ENCODE measurements at regions not wholly inside any gene's neighbourhood (a gene's known extent, or its start where the extent isn't known, plus 50 kb on each side); places are given as distances from the start of the nearest gene placed in this dataset.

GRCh38 chr2:66240286-66240685 is 194.6 kb upstream of the MEIS1 start:
- TF ChIP-seq POLR2A (IDR thresholded peaks at IDR 0.05): no peak
- TF ChIP-seq CTCF (IDR thresholded peaks at IDR 0.05 in 4 of 5, conservative IDR thresholded peaks at IDR 0.05 in 1 of 5): no peak
- in situ Hi-C loops (cut with MboI; ENCODE audit: low sequenced_read_pairs in 4 of 4) (no loop called here), intact Hi-C loops (cut with DNase I; ENCODE audit: low total_unique reads) (no loop called here)
- Histone ChIP-seq H3K9me3 (no peaks in the 10 kb centered on the region), H3K36me3 (no peaks in the 10 kb centered on the region), H3K27me3 (no peaks in the 10 kb centered on the region), H3K27ac (peak overlapping the region in 1 of 4 donors; percentile 14), H3K4me3 (no peak overlapping the region), H3K4me1 (no peaks in the 10 kb centered on the region)
- ATAC-seq: peak; percentile 40 to 62
- DNase-seq: peak in 1 of 2 donors; percentile 32

- no peaks in the 10 kb centered on the region for H3K36me3 ChIP-seq
- H3K4me3 ChIP-seq: no peak overlapping the region
- no peak for TF ChIP-seq POLR2A (IDR thresholded peaks at IDR 0.05)
- TF ChIP-seq CTCF (IDR thresholded peaks at IDR 0.05 in 4 of 5, conservative IDR thresholded peaks at IDR 0.05 in 1 of 5): no peak
- no peaks in the 10 kb centered on the region for H3K9me3 ChIP-seq
- DNase-seq (peak; percentile 20 to 34), ATAC-seq (peak; percentile 41 to 68)
- intact Hi-C loops (cut with DNase I; ENCODE audit: low total_unique reads): no loop called here
- H3K27me3 ChIP-seq: no peaks in the 10 kb centered on the region
- no peaks in the 10 kb centered on the region for H3K4me1 ChIP-seq
- in situ Hi-C loops (cut with MboI; ENCODE audit: low sequenced_read_pairs in 4 of 4): no loop called here
- H3K27ac ChIP-seq: peak overlapping the region in 1 of 4 donors; percentile 14
These were observed 195.3 kb upstream of the MEIS1 start for GRCh38 chr2:66239655-66240054.

- H3K27me3 ChIP-seq: no peaks in the 10 kb centered on the region
- no peaks in the 10 kb centered on the region for H3K4me1 ChIP-seq
- H3K4me3 ChIP-seq: no peak overlapping the region
- no peak for TF ChIP-seq POLR2A (IDR thresholded peaks at IDR 0.05)
- intact Hi-C loops (cut with DNase I; ENCODE audit: low total_unique reads) (no loop called here), in situ Hi-C loops (cut with MboI; ENCODE audit: low sequenced_read_pairs in 4 of 4) (no loop called here)
- no peak for ATAC-seq
- H3K27ac ChIP-seq: no peak overlapping the region
- H3K36me3 ChIP-seq: no peaks in the 10 kb centered on the region
- no peak for DNase-seq
- H3K9me3 ChIP-seq: no peaks in the 10 kb centered on the region
These were observed 197.0 kb upstream of the MEIS1 start for GRCh38 chr2:66237803-66238379.

- intact Hi-C loops (cut with DNase I; ENCODE audit: low total_unique reads): no loop called here
- no peaks in the 10 kb centered on the region for H3K27me3 ChIP-seq
- H3K36me3 ChIP-seq: no peaks in the 10 kb centered on the region
- TF ChIP-seq POLR2A (IDR thresholded peaks at IDR 0.05): no peak
- no peak for TF ChIP-seq CTCF (IDR thresholded peaks at IDR 0.05 in 4 of 5, conservative IDR thresholded peaks at IDR 0.05 in 1 of 5)
- H3K27ac ChIP-seq: no peak overlapping the region
- H3K4me1 ChIP-seq: no peaks in the 10 kb centered on the region
- DNase-seq (no peak), ATAC-seq (no peak)
- H3K9me3 ChIP-seq: no peaks in the 10 kb centered on the region
- no peak overlapping the region for H3K4me3 ChIP-seq
- in situ Hi-C loops (cut with MboI; ENCODE audit: low sequenced_read_pairs in 4 of 4): no loop called here
These were observed 197.8 kb upstream of the MEIS1 start for GRCh38 chr2:66236816-66237802.

- TF ChIP-seq CTCF (IDR thresholded peaks at IDR 0.05 in 4 of 5, conservative IDR thresholded peaks at IDR 0.05 in 1 of 5): no peak
- Histone ChIP-seq H3K4me1 (no peaks in the 10 kb centered on the region), H3K36me3 (no peaks in the 10 kb centered on the region), H3K4me3 (no peak overlapping the region), H3K27ac (peak overlapping the region in 1 of 4 donors; percentile 34), H3K27me3 (no peaks in the 10 kb centered on the region), H3K9me3 (no peaks in the 10 kb centered on the region)
- ATAC-seq (peak; percentile 56), DNase-seq (peak; percentile 23 to 59)
- in situ Hi-C loops (cut with MboI; ENCODE audit: low sequenced_read_pairs in 4 of 4): no loop called here
- intact Hi-C loops (cut with DNase I; ENCODE audit: low total_unique reads): no loop called here
These were observed 198.7 kb upstream of the MEIS1 start for GRCh38 chr2:66236067-66236685.
